ENCODE measurements at regions not wholly inside any gene's neighbourhood (a gene's known extent, or its start where the extent isn't known, plus 50 kb on each side); places are given as distances from the start of the nearest gene placed in this dataset.

GRCh38 chr1:222015686-222016085 is 273.8 kb upstream of the DUSP10 start:
- ATAC-seq (no peak), DNase-seq (ENCODE audit: low spot score) (no peak)
- H3K27ac Mint-ChIP-seq: no peak overlapping the region
- H3K4me3 Mint-ChIP-seq: no peak overlapping the region
- ChIA-PET POLR2A (no interaction called here), CTCF (no interaction called here)
- H3K27me3 Mint-ChIP-seq (ENCODE audit: low read depth): no peaks in the 10 kb centered on the region; the same call in 1 of the 2 replicates
- H3K4me1 Mint-ChIP-seq: peaks cover 14% of the 10 kb centered on the region
- H3K36me3 Mint-ChIP-seq: peaks cover 12% of the 10 kb centered on the region
- no peak for TF ChIP-seq ZNF416 (CRISPR knock-in tag; IDR thresholded peaks at IDR 0.05)
- TF ChIP-seq ZMAT4 (CRISPR knock-in tag; IDR thresholded peaks at IDR 0.05): no peak
- no peak for TF ChIP-seq NFATC4 (CRISPR knock-in tag; IDR thresholded peaks at IDR 0.05)
- no peak for TF ChIP-seq MLX (CRISPR knock-in tag; IDR thresholded peaks at IDR 0.05)
- no peak for TF ChIP-seq ZNF396 (CRISPR knock-in tag; IDR thresholded peaks at IDR 0.05; ENCODE audit: borderline replicate concordance)
- TF ChIP-seq GABPB1 (CRISPR knock-in tag; IDR thresholded peaks at IDR 0.05): no peak
- TF ChIP-seq FOXP1 (CRISPR knock-in tag; IDR thresholded peaks at IDR 0.05; ENCODE audit: borderline replicate concordance): no peak
- peaks cover 16% of the 10 kb centered on the region for H3K9me3 Mint-ChIP-seq

- Mint-ChIP-seq H3K27me3 (ENCODE audit: low read depth) (no peaks in the 10 kb centered on the region; the same call in 1 of the 2 replicates), H3K36me3 (peaks cover 16% of the 10 kb centered on the region), H3K4me1 (peaks cover 18% of the 10 kb centered on the region), H3K9me3 (peaks cover 20% of the 10 kb centered on the region), H3K27ac (no peak overlapping the region), H3K4me3 (no peak overlapping the region)
- ATAC-seq: no peak
- TF ChIP-seq ELF4 (CRISPR knock-in tag; IDR thresholded peaks at IDR 0.05; ENCODE audit: low read depth) (no peak), NR2C2 (CRISPR knock-in tag; IDR thresholded peaks at IDR 0.05) (no peak), USF1 (CRISPR knock-in tag; IDR thresholded peaks at IDR 0.05) (no peak), HMGA2 (CRISPR knock-in tag; IDR thresholded peaks at IDR 0.05) (no peak), PRRX2 (CRISPR knock-in tag; IDR thresholded peaks at IDR 0.05) (no peak), IRF1 (CRISPR knock-in tag; IDR thresholded peaks at IDR 0.05) (no peak), SP1 (CRISPR knock-in tag; conservative IDR thresholded peaks at IDR 0.05) (no peak)
- DNase-seq (ENCODE audit: low spot score): no peak
- CTCF ChIA-PET: no interaction called here
- POLR2A ChIA-PET: no interaction called here
These were observed 272.1 kb upstream of the DUSP10 start for GRCh38 chr1:222014001-222014400.

GRCh38 chr1:222012816-222013215 is 270.9 kb upstream of the DUSP10 start:
- peaks cover 16% of the 10 kb centered on the region for H3K36me3 Mint-ChIP-seq
- peaks cover 16% of the 10 kb centered on the region for H3K4me1 Mint-ChIP-seq
- ATAC-seq: no peak
- DNase-seq (ENCODE audit: low spot score): no peak
- POLR2A ChIA-PET: no interaction called here
- CTCF ChIA-PET: no interaction called here
- TF ChIP-seq CBFB (CRISPR knock-in tag; IDR thresholded peaks at IDR 0.05; ENCODE audit: low read depth): no peak
- no peak for TF ChIP-seq NFATC4 (CRISPR knock-in tag; IDR thresholded peaks at IDR 0.05)
- no peak for TF ChIP-seq MAX (CRISPR knock-in tag; IDR thresholded peaks at IDR 0.05)
- TF ChIP-seq IRF2 (CRISPR knock-in tag; IDR thresholded peaks at IDR 0.05; ENCODE audit: borderline replicate concordance, low read depth): no peak
- TF ChIP-seq EMX1 (CRISPR knock-in tag; IDR thresholded peaks at IDR 0.05): no peak
- TF ChIP-seq ZBTB21 (CRISPR knock-in tag; IDR thresholded peaks at IDR 0.05; ENCODE audit: borderline replicate concordance): no peak
- TF ChIP-seq IRF1 (CRISPR knock-in tag; IDR thresholded peaks at IDR 0.05): no peak
- TF ChIP-seq CREM (CRISPR knock-in tag; IDR thresholded peaks at IDR 0.05): no peak
- no peak for TF ChIP-seq ZNF532 (CRISPR knock-in tag; IDR thresholded peaks at IDR 0.05; ENCODE audit: borderline replicate concordance)
- TF ChIP-seq PRDM15 (CRISPR knock-in tag; IDR thresholded peaks at IDR 0.05): no peak
- H3K4me3 Mint-ChIP-seq: no peak overlapping the region
- H3K27ac Mint-ChIP-seq: no peak overlapping the region
- H3K9me3 Mint-ChIP-seq: peaks cover 20% of the 10 kb centered on the region
- H3K27me3 Mint-ChIP-seq (ENCODE audit: low read depth): no peaks in the 10 kb centered on the region

All from WTC11 (cell line).